Brain microvascular endothelial cell (primary cell): ENCODE measurements at regions not wholly inside any gene's neighbourhood (a gene's known extent, or its start where the extent isn't known, plus 50 kb on each side); places are given as distances from the start of the nearest gene placed in this dataset.

Source experiments
- DNase-seq: peaks from one replicate; pipeline ENCODE4 v3.0.0-alpha.2; 2020
- H3K27ac ChIP-seq: fragments of 250-450 bp; sonication (Bioruptor Pico); 2 replicates; pipeline ENCODE4 v1.5.1; 2020; ENCODE audit warnings: mild to moderate bottlenecking, moderate library complexity
- H3K27me3 ChIP-seq: fragments of 250-450 bp; sonication (Bioruptor Pico); replicated peaks from 2 replicates; pipeline ENCODE4 v1.5.1; 2020; ENCODE audit warnings: mild to moderate bottlenecking
- H3K36me3 ChIP-seq: fragments of 250-450 bp; sonication (Bioruptor Pico); replicated peaks from 2 replicates; pipeline ENCODE4 v1.5.1; 2020; ENCODE audit warnings: mild to moderate bottlenecking
- H3K4me3 ChIP-seq: 2 replicates; pipeline ENCODE4 v1.5.1; 2011; ENCODE audit warnings: low read depth, mild to moderate bottlenecking, control low read depth, low read length, moderate library complexity
- CTCF ChIP-seq: IDR thresholded peaks from 2 replicates; pipeline ENCODE4 v1.5.1; 2011; ENCODE audit warnings: low read depth, mild to moderate bottlenecking, moderate library complexity, low read length, control low read depth, inconsistent platforms; ENCODE audit errors: missing control alignments
- in situ Hi-C: cut with HindIII; loops from 2 replicates; pipeline ENCODE4 v1.10.0; 2017; ENCODE audit warnings: low sequenced_read_pairs, low pct_ligation_motif_present

- H3K4me3 ChIP-seq, result no peak overlapping the region
- TF ChIP-seq CTCF, result no peak
- in situ Hi-C loops, result no loop called here
Observed at GRCh38 chr4:123110147-123110546, 187.8 kb upstream of the NUDT6 start.

GRCh38 chr4:123110685-123111084 lies 188.3 kb upstream of the NUDT6 start:
- DNase-seq, result no peak
- Histone ChIP-seq H3K36me3 (no peaks in the 10 kb centered on the region), H3K4me3 (no peak overlapping the region), H3K27ac (no peak overlapping the region), H3K27me3 (no peaks in the 10 kb centered on the region)
- in situ Hi-C loops, result no loop called here
- TF ChIP-seq CTCF, result no peak

More at GRCh38 chr4:123110147-123110546, 187.8 kb upstream of the NUDT6 start:
- DNase-seq, result no peak
- Histone ChIP-seq H3K27me3 (no peaks in the 10 kb centered on the region), H3K27ac (no peak overlapping the region), H3K36me3 (no peaks in the 10 kb centered on the region)

- in situ Hi-C loops, result no loop called here
- no peak overlapping the region for H3K27ac ChIP-seq
- H3K27me3 ChIP-seq, result no peaks in the 10 kb centered on the region
- DNase-seq, result no peak
- H3K4me3 ChIP-seq, result no peak overlapping the region
- H3K36me3 ChIP-seq, result no peaks in the 10 kb centered on the region
- no peak for TF ChIP-seq CTCF
Observed at GRCh38 chr4:123113155-123113554, 190.8 kb upstream of the NUDT6 start.

GRCh38 chr4:123114084-123114914 lies 191.9 kb upstream of the NUDT6 start:
- no peak overlapping the region for H3K4me3 ChIP-seq
- no peaks in the 10 kb centered on the region for H3K27me3 ChIP-seq
- H3K36me3 ChIP-seq, result no peaks in the 10 kb centered on the region
- no peak overlapping the region for H3K27ac ChIP-seq
- no peak for TF ChIP-seq CTCF
- in situ Hi-C loops, result no loop called here
- DNase-seq, result no peak

- TF ChIP-seq CTCF, result no peak
- Histone ChIP-seq H3K27me3 (no peaks in the 10 kb centered on the region), H3K36me3 (no peaks in the 10 kb centered on the region), H3K27ac (no peak overlapping the region), H3K4me3 (no peak overlapping the region)
- in situ Hi-C loops, result no loop called here
- no peak for DNase-seq
Observed at GRCh38 chr4:123114915-123115756, 192.7 kb upstream of the NUDT6 start.
